ENCODE measurements at regions not wholly inside any gene's neighbourhood (a gene's known extent, or its start where the extent isn't known, plus 50 kb on each side); places are given as distances from the start of the nearest gene placed in this dataset.
"Not testable (repeated sequence)": the region's sequence is repeated elsewhere in the genome, so short reads cannot be mapped to it uniquely, and the experiment has no call there.

DNA sequence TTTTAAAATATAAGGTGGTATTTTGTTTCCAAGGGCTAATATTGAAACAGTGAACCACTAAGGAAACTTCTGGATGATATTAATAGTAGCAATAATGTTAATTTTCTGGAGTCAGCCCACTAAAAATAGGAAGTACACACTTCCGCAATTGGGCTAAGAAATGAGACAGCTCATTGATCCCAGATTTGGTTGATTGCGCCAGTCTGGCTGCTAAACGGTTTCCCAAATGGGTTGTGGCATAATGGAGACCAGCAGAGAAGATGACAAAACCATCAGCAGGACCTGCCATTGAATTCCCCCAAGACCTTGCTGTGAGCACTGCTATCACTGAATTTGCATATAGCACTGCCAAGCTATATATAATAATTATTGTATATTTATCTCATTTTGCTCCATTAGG is 71.2 kb upstream of the SGK1 start:
- no peak for DNase-seq (ENCODE audit: low read depth in 2 of 2)
- no peak overlapping the region for H3K4me3 ChIP-seq (replicated peaks in 1 of 2; ENCODE audit: low read depth in 2 of 2, low read length in 2 of 2)
- TF ChIP-seq, protein P1, sequence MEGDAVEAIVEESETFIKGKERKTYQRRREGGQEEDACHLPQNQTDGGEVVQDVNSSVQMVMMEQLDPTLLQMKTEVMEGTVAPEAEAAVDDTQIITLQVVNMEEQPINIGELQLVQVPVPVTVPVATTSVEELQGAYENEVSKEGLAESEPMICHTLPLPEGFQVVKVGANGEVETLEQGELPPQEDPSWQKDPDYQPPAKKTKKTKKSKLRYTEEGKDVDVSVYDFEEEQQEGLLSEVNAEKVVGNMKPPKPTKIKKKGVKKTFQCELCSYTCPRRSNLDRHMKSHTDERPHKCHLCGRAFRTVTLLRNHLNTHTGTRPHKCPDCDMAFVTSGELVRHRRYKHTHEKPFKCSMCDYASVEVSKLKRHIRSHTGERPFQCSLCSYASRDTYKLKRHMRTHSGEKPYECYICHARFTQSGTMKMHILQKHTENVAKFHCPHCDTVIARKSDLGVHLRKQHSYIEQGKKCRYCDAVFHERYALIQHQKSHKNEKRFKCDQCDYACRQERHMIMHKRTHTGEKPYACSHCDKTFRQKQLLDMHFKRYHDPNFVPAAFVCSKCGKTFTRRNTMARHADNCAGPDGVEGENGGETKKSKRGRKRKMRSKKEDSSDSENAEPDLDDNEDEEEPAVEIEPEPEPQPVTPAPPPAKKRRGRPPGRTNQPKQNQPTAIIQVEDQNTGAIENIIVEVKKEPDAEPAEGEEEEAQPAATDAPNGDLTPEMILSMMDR (IDR thresholded peaks at IDR 0.05; ENCODE audit: low read depth, low read length), result no peak

DNA sequence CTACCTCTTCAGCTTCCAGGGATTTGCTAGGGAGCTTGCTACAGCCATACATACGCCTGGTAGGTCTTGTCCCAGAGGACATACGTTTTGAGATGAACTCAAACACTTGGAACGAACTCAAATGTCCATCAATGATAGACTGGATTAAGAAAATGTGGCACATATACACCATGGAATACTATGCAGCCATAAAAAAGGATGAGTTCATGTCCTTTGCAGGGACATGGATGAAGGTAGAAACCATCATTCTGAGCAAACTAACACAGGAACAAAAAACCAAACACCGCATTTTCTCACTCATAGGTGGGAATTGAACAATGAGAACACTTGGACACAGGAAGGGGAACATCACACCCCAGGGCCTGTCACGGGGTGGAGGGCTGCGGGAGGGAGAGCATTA is 68.6 kb upstream of the SGK1 start:
- H3K4me3 ChIP-seq (replicated peaks in 1 of 2; ENCODE audit: low read depth in 2 of 2, low read length in 2 of 2); DNase-seq (ENCODE audit: low read depth in 2 of 2): not testable (repeated sequence)

DNA sequence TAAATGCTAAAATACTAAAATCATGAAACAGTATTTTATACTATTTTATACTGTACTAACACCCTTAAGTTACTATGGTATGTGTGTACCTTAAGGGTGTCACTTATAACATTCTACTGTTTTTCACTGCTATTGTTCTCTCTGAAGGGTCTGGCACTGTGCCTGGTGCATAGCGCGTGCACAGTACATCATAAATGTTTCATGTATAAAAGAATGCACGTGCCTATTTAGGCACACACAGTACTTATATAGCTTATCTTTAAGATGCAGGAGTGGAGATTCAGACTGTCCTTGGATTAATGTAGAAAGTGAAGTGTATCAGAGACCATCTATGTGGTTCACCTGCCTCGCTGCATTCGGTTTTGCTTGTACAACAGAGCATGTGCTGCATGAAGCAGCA is 64.0 kb upstream of the SGK1 start:
- DNase-seq (ENCODE audit: low read depth in 2 of 2), result peak; percentile 34

DNA sequence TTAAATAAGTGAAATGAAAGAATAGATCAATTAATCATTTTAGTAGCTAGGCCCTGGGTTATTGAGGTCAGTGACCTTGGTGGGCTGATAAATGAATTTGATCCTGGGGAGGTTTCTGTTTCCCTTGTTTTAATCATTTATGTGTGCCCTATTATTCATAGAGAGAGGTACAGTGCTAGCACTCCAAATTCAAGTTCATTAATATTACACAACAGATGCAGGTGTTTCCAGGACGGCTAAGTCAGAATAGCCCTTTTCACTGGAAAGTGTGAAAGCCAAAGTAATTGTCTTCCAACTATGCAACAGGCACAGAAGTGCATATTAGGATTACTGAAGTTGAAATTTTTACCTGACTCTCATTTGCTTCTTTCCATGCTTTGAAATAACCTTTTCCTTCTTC is 61.7 kb upstream of the SGK1 start:
- no peak overlapping the region for H3K4me3 ChIP-seq (replicated peaks in 1 of 2; ENCODE audit: low read depth in 2 of 2, low read length in 2 of 2)
- TF ChIP-seq, protein P1 (IDR thresholded peaks at IDR 0.05; ENCODE audit: low read depth, low read length), result no peak
- no peak for DNase-seq (ENCODE audit: low read depth in 2 of 2)

More for the DNA sequence above, 64.0 kb upstream of the SGK1 start:
- no peak overlapping the region for H3K4me3 ChIP-seq (replicated peaks in 1 of 2; ENCODE audit: low read depth in 2 of 2, low read length in 2 of 2)
- TF ChIP-seq, protein P1 (IDR thresholded peaks at IDR 0.05; ENCODE audit: low read depth, low read length), result no peak

DNA sequence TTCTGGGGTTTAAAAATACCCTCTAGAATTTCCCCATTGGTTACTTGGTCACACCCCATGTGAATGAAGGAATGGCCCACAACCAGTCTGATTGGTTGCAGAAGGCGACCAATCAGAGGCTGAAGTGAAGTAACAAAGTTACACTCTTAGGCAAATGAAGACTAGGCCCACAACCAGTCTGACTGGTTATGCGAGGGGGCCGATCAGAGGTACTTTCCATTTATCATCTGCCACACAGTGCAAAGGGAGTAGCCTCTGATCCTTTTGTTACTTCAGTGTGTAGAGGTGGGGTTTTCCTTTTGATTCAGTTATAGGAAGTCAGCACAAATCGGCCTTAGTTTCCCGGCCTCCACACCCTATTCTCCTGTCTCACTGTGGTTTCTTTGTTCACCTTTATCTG is 61.2 kb upstream of the SGK1 start:
- TF ChIP-seq, protein P1 (IDR thresholded peaks at IDR 0.05; ENCODE audit: low read depth, low read length), result no peak
- DNase-seq (ENCODE audit: low read depth in 2 of 2), result no peak
- no peak overlapping the region for H3K4me3 ChIP-seq (replicated peaks in 1 of 2; ENCODE audit: low read depth in 2 of 2, low read length in 2 of 2)

DNA sequence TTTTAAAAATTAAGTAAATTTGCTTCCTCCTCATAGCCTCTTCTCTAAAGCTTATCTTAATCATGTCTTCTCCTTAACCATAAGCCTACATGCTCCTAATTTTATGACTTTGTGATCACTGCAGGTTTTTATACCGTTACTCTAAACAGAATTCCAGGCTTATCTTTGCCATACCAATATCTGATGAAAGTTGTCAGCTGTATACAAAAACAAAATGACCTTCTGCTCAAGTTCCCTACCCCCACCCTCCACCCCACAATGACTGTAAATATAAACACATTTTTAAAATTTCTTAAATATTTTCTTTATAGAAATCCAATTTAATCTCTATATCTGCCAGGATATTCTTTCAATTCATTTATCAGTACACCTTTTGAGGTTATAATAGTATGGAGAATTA is 60.5 kb upstream of the SGK1 start:
- TF ChIP-seq, protein P1 (IDR thresholded peaks at IDR 0.05; ENCODE audit: low read depth, low read length), result no peak
- no peak for DNase-seq (ENCODE audit: low read depth in 2 of 2)
- no peak overlapping the region for H3K4me3 ChIP-seq (replicated peaks in 1 of 2; ENCODE audit: low read depth in 2 of 2, low read length in 2 of 2)

DNA sequence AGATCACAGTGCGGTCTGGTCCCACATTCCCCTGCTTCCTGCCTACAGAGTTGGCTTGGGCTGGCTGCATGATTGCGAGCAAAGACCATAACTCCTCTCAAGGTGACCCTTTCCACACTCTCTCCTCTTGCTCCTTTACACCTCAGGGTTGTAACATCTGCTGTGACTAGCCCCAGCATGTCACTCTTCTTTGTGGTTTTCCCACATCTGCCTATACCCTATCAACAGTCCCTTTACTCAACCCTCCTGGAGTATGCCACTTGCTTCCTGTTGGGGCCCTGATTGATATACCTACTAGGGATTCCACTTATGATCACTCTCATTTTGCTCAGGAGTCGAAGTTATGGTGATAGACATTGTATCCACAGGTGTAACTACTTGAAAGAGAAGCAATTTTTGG is 58.9 kb upstream of the SGK1 start:
- DNase-seq (ENCODE audit: low read depth in 2 of 2), result no peak
- H3K4me3 ChIP-seq (replicated peaks in 1 of 2; ENCODE audit: low read depth in 2 of 2, low read length in 2 of 2), result no peak overlapping the region
- TF ChIP-seq, protein P1 (IDR thresholded peaks at IDR 0.05; ENCODE audit: low read depth, low read length), result no peak

Measured in cardiac fibroblast (primary cell).